GM21367 (cell line): ENCODE measurements at regions not wholly inside any gene's neighbourhood (a gene's known extent, or its start where the extent isn't known, plus 50 kb on each side); places are given as distances from the start of the nearest gene placed in this dataset.
"Not testable (repeated sequence)": the region's sequence is repeated elsewhere in the genome, so short reads cannot be mapped to it uniquely, and the experiment has no call there.

ENCODE experiments used
- ATAC-seq: cut with Tn5 transposase; IDR thresholded peaks from one replicate; pipeline ENCODE4 v1.9.1; 2021; ENCODE audit not compliant: unreplicated experiment

- ATAC-seq = no peak
Measured at GRCh38 chr10:33102071-33102470, 144.0 kb upstream of the ITGB1 start.

GRCh38 chr10:33101392-33101787 is 143.4 kb upstream of the ITGB1 start:
- ATAC-seq = no peak

- ATAC-seq = no peak
Measured at GRCh38 chr10:33100781-33101391, 142.9 kb upstream of the ITGB1 start.

GRCh38 chr10:33099748-33100147 is 141.7 kb upstream of the ITGB1 start:
- no peak for ATAC-seq

GRCh38 chr10:33098951-33099663 is 141.1 kb upstream of the ITGB1 start:
- ATAC-seq = no peak

GRCh38 chr10:33095867-33096815 is 138.1 kb upstream of the ITGB1 start:
- ATAC-seq = peak; percentile 61

GRCh38 chr10:33094263-33095051 is 136.4 kb upstream of the ITGB1 start:
- ATAC-seq = no peak

GRCh38 chr10:33093362-33093761 is 135.3 kb upstream of the ITGB1 start:
- peak; percentile 36 for ATAC-seq

- no peak for ATAC-seq
Measured at GRCh38 chr10:33092596-33092995, 134.6 kb upstream of the ITGB1 start.

GRCh38 chr10:33091201-33091600 is 133.2 kb upstream of the ITGB1 start:
- no peak for ATAC-seq

GRCh38 chr10:33088990-33089389 is 131.0 kb upstream of the ITGB1 start:
- ATAC-seq = no peak

- ATAC-seq = no peak
Measured at GRCh38 chr10:33087922-33088321, 129.9 kb upstream of the ITGB1 start.

GRCh38 chr10:33087152-33087551 is 129.1 kb upstream of the ITGB1 start:
- no peak for ATAC-seq

- no peak for ATAC-seq
Measured at GRCh38 chr10:33086100-33086499, 128.1 kb upstream of the ITGB1 start.

GRCh38 chr10:33085313-33085833 is 127.3 kb upstream of the ITGB1 start:
- no peak for ATAC-seq

GRCh38 chr10:33084453-33084852 is 126.4 kb upstream of the ITGB1 start:
- no peak for ATAC-seq

GRCh38 chr10:33082373-33082895 is 124.4 kb upstream of the ITGB1 start:
- no peak for ATAC-seq

- ATAC-seq = not testable (repeated sequence)
Measured at GRCh38 chr10:33080467-33080866, 122.4 kb upstream of the ITGB1 start.

- no peak for ATAC-seq
Measured at GRCh38 chr10:33074443-33074842, 116.4 kb upstream of the ITGB1 start.

GRCh38 chr10:33073641-33074415 is 115.8 kb upstream of the ITGB1 start:
- no peak for ATAC-seq
